ENCODE measurements at regions not wholly inside any gene's neighbourhood (a gene's known extent, or its start where the extent isn't known, plus 50 kb on each side); places are given as distances from the start of the nearest gene placed in this dataset.
A peak's percentile ranks its signal among the peaks of the same experiment; 100 is the strongest.

DNA sequence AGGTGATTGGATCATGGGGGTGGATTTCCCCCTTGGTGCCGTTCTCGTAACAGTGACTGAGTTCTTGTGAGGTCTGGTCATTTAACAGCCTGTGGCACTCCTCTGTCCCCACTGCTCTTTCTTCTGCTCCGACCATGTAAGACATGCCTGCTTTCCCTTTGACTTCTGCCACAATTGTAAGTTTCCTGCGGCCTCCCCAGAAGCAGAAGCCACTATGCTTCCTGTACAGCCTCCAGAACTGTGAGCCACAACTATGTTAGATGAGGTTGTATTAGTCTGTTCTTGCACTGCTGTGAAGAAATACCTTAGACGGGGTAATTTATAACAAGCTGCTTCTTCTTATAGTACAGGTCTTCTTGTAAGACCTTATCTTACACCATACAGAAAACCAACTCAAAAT lies 241.7 kb upstream of the KLF14 start:
- DNase-seq (ENCODE audit: low spot score) (no peak), ATAC-seq (ENCODE audit: insufficient number of reproducible peaks, low FRiP score, low read depth) (no peak)

DNA sequence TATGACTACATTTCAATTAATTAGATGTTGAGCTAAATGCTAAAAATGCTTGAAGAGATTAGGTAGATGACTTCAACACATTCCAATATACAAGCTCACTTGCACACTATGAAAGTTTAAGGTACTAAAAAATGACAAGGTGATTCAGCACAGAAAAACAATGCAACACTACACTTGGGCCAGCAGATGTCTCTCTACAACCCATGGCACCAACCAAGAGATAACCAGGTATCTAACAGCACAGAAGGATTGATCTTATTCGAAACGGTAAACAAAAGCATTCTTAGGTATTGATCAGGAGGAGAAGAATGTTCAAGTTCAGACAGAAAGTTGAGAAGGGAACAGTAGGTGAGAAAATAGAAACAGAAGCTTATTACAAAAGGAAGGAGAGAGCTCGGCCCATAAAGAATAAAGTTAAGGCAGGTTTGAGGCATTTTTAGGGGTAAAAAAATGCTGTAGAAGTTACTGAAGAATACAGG lies 248.2 kb upstream of the KLF14 start:
- ATAC-seq (ENCODE audit: insufficient number of reproducible peaks, low FRiP score, low read depth) (no peak), DNase-seq (ENCODE audit: low spot score) (no peak)
- Histone ChIP-seq H3K27ac (no peak overlapping the region), H3K9me3 (no peaks in the 10 kb centered on the region), H3K27me3 (replicated peaks; ENCODE audit: insufficient read depth) (no peaks in the 10 kb centered on the region), H3K36me3 (peaks cover 10% of the 10 kb centered on the region), H3K4me3 (no peak overlapping the region), H3K4me1 (ENCODE audit: control insufficient read depth in 1 of 2, low read depth in 2 of 2) (peaks cover 18 to 40% of the 10 kb centered on the region in 2 donors)
- TF ChIP-seq, protein P1, sequence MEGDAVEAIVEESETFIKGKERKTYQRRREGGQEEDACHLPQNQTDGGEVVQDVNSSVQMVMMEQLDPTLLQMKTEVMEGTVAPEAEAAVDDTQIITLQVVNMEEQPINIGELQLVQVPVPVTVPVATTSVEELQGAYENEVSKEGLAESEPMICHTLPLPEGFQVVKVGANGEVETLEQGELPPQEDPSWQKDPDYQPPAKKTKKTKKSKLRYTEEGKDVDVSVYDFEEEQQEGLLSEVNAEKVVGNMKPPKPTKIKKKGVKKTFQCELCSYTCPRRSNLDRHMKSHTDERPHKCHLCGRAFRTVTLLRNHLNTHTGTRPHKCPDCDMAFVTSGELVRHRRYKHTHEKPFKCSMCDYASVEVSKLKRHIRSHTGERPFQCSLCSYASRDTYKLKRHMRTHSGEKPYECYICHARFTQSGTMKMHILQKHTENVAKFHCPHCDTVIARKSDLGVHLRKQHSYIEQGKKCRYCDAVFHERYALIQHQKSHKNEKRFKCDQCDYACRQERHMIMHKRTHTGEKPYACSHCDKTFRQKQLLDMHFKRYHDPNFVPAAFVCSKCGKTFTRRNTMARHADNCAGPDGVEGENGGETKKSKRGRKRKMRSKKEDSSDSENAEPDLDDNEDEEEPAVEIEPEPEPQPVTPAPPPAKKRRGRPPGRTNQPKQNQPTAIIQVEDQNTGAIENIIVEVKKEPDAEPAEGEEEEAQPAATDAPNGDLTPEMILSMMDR (IDR thresholded peaks at IDR 0.05), result peak; percentile 23

More for the DNA sequence above, 241.7 kb upstream of the KLF14 start:
- Histone ChIP-seq H3K4me3 (no peak overlapping the region), H3K4me1 (ENCODE audit: control insufficient read depth in 1 of 2, low read depth in 2 of 2) (peaks cover 12 to 28% of the 10 kb centered on the region in 2 donors), H3K9me3 (no peaks in the 10 kb centered on the region), H3K27ac (no peak overlapping the region), H3K36me3 (peaks cover 12% of the 10 kb centered on the region), H3K27me3 (replicated peaks; ENCODE audit: insufficient read depth) (no peaks in the 10 kb centered on the region)
- TF ChIP-seq, protein P1 (IDR thresholded peaks at IDR 0.05), result no peak

DNA sequence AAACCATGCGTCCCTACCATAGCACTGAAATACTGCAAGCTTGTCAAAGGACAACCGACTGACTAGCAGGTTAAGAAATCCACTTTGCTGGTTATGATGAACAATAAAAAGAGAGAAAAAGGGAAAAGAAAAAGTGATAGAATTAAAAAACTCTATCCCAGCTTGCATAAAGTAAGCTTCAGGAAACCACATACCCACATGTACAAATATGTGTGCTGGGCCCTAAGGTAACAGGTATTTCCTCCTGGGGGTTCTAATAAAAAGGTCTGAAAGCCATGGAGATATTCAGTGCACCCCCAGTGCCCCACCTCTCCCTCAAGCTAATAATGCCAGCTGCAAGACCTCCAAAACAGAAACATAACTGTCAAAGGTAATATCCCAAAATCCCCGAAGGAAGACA lies 248.6 kb upstream of the KLF14 start:
- no peak overlapping the region for H3K4me3 ChIP-seq
- DNase-seq (ENCODE audit: low spot score) (no peak), ATAC-seq (ENCODE audit: insufficient number of reproducible peaks, low FRiP score, low read depth) (no peak)
- peaks cover 10% of the 10 kb centered on the region for H3K36me3 ChIP-seq
- H3K9me3 ChIP-seq, result no peaks in the 10 kb centered on the region
- H3K4me1 ChIP-seq (ENCODE audit: control insufficient read depth in 1 of 2, low read depth in 2 of 2), result peaks cover 18 to 45% of the 10 kb centered on the region in 2 donors
- TF ChIP-seq, protein P1 (IDR thresholded peaks at IDR 0.05), result no peak
- no peak overlapping the region for H3K27ac ChIP-seq
- H3K27me3 ChIP-seq (replicated peaks; ENCODE audit: insufficient read depth), result no peaks in the 10 kb centered on the region

DNA sequence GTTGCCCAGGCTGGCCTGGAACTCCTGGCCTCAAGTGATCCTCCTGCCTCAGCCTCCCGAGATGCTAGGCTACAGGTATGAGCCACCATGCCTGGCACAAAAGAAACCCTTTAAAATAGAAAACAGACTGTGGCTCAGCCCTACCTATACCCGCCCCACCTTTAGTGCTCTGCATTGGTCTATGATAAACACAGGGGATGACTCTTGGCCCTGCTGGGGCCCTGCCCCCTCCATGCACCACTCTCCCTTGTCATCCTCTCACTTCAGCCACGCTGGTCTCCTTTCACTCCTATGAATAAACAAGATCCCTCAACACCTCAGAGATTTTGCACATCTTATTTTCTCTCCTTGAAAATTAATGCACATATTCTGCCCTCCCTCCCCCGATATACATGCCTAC lies 251.4 kb upstream of the KLF14 start:
- H3K27ac ChIP-seq, result peak overlapping the region; percentile 33 to 42
- TF ChIP-seq, protein P1 (IDR thresholded peaks at IDR 0.05), result no peak
- no peak for ATAC-seq (ENCODE audit: insufficient number of reproducible peaks, low FRiP score, low read depth)
- no peaks in the 10 kb centered on the region for H3K27me3 ChIP-seq (replicated peaks; ENCODE audit: insufficient read depth)
- DNase-seq (ENCODE audit: low spot score), result no peak
- H3K4me3 ChIP-seq, result no peak overlapping the region
- H3K9me3 ChIP-seq, result no peaks in the 10 kb centered on the region
- H3K4me1 ChIP-seq (ENCODE audit: control insufficient read depth in 1 of 2, low read depth in 2 of 2), result peaks cover 15 to 62% of the 10 kb centered on the region in 2 donors
- H3K36me3 ChIP-seq, result peaks cover 4% of the 10 kb centered on the region

DNA sequence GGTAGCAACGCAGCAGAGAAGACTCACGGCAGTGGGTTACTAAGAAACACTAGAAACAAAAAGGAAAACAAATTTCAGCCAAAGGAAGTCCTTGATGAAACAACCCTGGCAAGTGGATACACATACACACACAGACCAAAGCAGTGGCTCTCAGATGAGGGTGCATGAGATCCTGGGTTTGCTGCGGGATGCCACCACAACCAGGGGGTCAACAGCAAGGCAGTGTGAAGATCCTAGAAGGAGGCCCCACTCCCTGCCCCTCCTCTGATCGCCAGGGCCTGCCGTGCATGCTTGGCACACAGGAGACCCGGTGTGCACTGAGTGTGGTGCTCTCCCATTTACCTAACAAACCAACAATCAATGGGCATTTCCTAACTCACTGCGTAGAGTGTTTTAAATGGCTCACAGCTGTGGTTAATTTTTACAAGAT lies 252.3 kb upstream of the KLF14 start:
- TF ChIP-seq, protein P1 (IDR thresholded peaks at IDR 0.05), result no peak
- peak; percentile 79 for ATAC-seq (ENCODE audit: insufficient number of reproducible peaks, low FRiP score, low read depth)

More for the DNA sequence above, 252.3 kb upstream of the KLF14 start:
- H3K27ac ChIP-seq, result peak overlapping the region in 1 of 2 donors; percentile 33
- H3K4me1 ChIP-seq (ENCODE audit: control insufficient read depth in 1 of 2, low read depth in 2 of 2), result peaks cover 15 to 66% of the 10 kb centered on the region in 2 donors
- H3K36me3 ChIP-seq, result peaks cover 4% of the 10 kb centered on the region
- no peak overlapping the region for H3K4me3 ChIP-seq
- DNase-seq (ENCODE audit: low spot score), result no peak
- no peaks in the 10 kb centered on the region for H3K9me3 ChIP-seq
- no peaks in the 10 kb centered on the region for H3K27me3 ChIP-seq (replicated peaks; ENCODE audit: insufficient read depth)

Data from thoracic aorta (tissue), 2 donors.